BJ (cell line): ENCODE measurements at regions not wholly inside any gene's neighbourhood (a gene's known extent, or its start where the extent isn't known, plus 50 kb on each side); places are given as distances from the start of the nearest gene placed in this dataset.

Experiments
- CTCF ChIA-PET: fragments of 350-600 bp; formaldehyde crosslinking; extraction: SDS; loops from one replicate; lab custom pipeline; 2021; ENCODE audit warnings: antibody characterized with exemption, inconsistent platforms; lab: Yijun Ruan, JAX
- POLR2A ChIA-PET: fragments of 300-600 bp; sonication (Branson Sonifier 250); formaldehyde crosslinking; extraction: SDS; loops from one replicate; lab custom pipeline; 2021; ENCODE audit warnings: antibody characterized with exemption; lab: Charles Lee
- DNase-seq: peaks from one replicate; pipeline ENCODE4 v3.0.0-alpha.2; 2011; ENCODE audit warnings: low read depth
- H3K27me3 ChIP-seq: 2 replicates; pipeline ENCODE4 v1.6.0; 2011; ENCODE audit warnings: low read length; ENCODE audit not compliant: control insufficient read depth, insufficient read depth
- H3K36me3 ChIP-seq: 2 replicates; pipeline ENCODE4 v1.5.1; 2011; ENCODE audit warnings: low read length; ENCODE audit not compliant: control insufficient read depth, insufficient read depth
- H3K4me3 ChIP-seq: 2 replicates; pipeline ENCODE4 v1.5.1; 2011; ENCODE audit warnings: low read depth, mild to moderate bottlenecking, control low read depth, low read length
- TF ChIP-seq, protein P1 (sequence below): IDR thresholded peaks from 2 replicates; pipeline ENCODE4 v1.5.1; 2011; ENCODE audit warnings: low read depth, mild to moderate bottlenecking, control low read depth, inconsistent platforms, low read length, moderate library complexity; ENCODE audit not compliant: insufficient read depth

DNA sequence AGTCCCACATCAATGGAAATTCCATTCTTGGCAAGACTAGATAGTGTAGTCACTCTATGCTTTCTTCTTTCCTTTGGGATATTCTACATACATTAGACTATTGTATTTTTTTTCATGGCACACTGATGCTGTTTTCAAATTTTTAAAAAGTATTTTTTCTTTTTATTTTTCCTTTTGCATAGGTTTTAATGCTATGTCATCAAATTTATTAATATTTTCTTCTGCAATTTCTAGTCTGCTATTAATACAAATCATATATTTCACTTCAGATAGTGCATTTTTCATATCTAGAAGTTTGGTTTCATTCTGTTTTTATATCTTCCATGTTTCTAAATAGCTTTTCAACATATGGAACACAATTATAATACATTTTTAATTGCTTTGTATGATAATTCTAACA, 2050.1 kb upstream of the PRR20A start:
- H3K4me3 ChIP-seq, result no peak overlapping the region
- H3K36me3 ChIP-seq, result no peaks in the 10 kb centered on the region
- POLR2A ChIA-PET, result no interaction called here
- no peak for DNase-seq
- H3K27me3 ChIP-seq, result no peaks in the 10 kb centered on the region
- CTCF ChIA-PET, result no interaction called here
- TF ChIP-seq, protein P1, sequence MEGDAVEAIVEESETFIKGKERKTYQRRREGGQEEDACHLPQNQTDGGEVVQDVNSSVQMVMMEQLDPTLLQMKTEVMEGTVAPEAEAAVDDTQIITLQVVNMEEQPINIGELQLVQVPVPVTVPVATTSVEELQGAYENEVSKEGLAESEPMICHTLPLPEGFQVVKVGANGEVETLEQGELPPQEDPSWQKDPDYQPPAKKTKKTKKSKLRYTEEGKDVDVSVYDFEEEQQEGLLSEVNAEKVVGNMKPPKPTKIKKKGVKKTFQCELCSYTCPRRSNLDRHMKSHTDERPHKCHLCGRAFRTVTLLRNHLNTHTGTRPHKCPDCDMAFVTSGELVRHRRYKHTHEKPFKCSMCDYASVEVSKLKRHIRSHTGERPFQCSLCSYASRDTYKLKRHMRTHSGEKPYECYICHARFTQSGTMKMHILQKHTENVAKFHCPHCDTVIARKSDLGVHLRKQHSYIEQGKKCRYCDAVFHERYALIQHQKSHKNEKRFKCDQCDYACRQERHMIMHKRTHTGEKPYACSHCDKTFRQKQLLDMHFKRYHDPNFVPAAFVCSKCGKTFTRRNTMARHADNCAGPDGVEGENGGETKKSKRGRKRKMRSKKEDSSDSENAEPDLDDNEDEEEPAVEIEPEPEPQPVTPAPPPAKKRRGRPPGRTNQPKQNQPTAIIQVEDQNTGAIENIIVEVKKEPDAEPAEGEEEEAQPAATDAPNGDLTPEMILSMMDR, result no peak

DNA sequence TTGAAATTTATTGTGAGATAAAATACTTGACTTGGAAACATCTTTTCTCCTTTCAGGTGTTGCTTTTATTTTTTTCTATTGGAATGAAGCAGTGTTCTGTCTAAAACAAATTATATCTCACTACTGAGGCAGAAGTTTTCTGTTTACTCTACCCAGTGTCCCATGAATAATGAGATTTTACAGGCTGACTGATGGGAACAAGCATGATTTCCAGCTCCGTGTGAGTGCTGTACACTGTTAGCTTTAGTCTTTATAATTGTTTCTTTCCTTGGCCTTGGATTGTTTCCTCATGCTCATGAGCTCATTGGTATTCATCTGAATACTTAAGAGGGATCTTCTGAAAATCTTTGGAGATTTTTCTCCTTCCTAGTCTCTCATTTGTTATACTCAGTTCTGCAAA, 2049.5 kb upstream of the PRR20A start:
- Histone ChIP-seq H3K36me3 (no peaks in the 10 kb centered on the region), H3K27me3 (no peaks in the 10 kb centered on the region), H3K4me3 (no peak overlapping the region)
- ChIA-PET CTCF (no interaction called here), POLR2A (no interaction called here)
- TF ChIP-seq, protein P1, result no peak
- DNase-seq, result no peak

DNA sequence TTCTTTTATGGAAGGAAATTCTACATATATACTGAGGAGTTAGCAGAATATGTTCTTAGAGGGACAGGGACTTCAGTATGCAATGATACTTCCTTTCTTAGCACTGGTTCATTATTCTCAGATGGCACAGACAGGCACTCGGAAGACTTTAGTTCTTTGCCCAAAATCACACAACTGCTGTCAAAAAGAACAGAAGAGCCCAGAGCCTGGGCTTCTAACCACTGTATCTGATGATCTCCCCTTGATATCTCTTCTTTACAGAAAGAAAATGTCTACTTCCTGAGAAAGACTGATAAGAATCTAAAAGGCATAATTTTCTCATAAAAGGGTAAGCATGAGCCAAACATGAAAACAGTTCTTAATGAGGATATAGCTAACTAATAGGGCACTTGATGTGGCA, 2034.2 kb upstream of the PRR20A start:
- ChIA-PET POLR2A (no interaction called here), CTCF (no interaction called here)
- no peaks in the 10 kb centered on the region for H3K27me3 ChIP-seq
- H3K4me3 ChIP-seq, result no peak overlapping the region
- DNase-seq, result no peak
- TF ChIP-seq, protein P1, result no peak
- no peaks in the 10 kb centered on the region for H3K36me3 ChIP-seq

DNA sequence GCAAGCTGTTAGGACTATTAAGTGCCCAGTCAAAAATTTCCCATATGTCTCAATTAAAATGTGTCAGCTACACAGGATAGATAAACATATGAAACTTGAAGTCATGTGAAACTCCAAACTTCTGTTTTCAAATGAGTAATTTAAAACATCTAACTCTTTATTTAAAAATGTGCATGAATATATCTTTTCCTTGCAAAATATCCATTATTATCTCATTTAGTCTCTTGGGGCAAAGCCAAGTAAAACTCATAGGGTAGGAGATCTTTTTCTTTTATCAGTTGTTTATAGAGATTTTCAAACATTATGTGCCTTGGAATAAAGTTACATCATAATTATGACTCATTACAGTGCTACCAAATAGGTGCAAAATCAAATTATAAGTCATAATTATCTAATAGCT, 2020.1 kb upstream of the PRR20A start:
- ChIA-PET POLR2A (no interaction called here), CTCF (no interaction called here)
- Histone ChIP-seq H3K27me3 (no peaks in the 10 kb centered on the region), H3K36me3 (no peaks in the 10 kb centered on the region), H3K4me3 (no peak overlapping the region)
- TF ChIP-seq, protein P1, result no peak
- DNase-seq, result no peak

DNA sequence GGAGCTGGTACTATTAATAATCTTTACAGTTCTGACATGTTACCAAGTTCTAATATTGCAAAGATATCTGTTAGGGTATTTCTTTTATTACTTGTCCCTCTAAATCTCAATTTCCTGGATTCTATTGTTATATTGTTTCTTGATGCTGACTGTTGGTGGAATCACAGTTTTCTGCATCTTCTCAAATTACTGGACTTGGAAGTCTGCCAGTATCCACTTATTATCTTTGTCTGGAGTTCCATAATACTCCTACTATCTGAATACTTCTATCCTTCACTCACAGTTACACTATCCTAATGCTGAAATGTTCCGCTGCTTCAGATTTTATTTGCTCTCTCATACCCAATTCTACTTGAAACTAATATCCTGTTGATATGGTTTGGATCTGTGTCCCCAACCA, 1985.7 kb upstream of the PRR20A start:
- no peak overlapping the region for H3K4me3 ChIP-seq
- ChIA-PET POLR2A (no interaction called here), CTCF (no interaction called here)
- no peaks in the 10 kb centered on the region for H3K27me3 ChIP-seq
- H3K36me3 ChIP-seq, result no peaks in the 10 kb centered on the region
- no peak for DNase-seq
- TF ChIP-seq, protein P1, result no peak
